ENCODE measurements at regions not wholly inside any gene's neighbourhood (a gene's known extent, or its start where the extent isn't known, plus 50 kb on each side); places are given as distances from the start of the nearest gene placed in this dataset.

DNA sequence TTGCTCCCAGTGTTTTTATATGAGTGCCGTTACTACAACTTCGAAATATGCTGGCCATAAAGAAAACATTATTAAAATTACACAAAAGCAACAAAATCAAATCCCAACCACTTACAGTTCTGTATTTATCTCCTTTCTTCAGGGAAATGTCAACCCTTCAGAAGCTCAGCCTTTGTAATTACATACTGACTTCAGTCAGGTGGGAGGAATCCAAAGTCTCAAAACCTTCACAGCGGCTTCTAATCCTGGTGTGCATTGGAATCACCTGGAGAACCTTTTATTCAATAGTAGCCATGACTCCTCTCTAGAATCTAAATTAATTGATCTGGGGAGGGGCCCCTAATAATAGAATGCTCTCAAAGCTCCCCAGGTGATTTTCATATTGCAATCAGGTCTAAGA, 463.7 kb upstream of the ARHGEF26 start:
- TF ChIP-seq, protein P1, sequence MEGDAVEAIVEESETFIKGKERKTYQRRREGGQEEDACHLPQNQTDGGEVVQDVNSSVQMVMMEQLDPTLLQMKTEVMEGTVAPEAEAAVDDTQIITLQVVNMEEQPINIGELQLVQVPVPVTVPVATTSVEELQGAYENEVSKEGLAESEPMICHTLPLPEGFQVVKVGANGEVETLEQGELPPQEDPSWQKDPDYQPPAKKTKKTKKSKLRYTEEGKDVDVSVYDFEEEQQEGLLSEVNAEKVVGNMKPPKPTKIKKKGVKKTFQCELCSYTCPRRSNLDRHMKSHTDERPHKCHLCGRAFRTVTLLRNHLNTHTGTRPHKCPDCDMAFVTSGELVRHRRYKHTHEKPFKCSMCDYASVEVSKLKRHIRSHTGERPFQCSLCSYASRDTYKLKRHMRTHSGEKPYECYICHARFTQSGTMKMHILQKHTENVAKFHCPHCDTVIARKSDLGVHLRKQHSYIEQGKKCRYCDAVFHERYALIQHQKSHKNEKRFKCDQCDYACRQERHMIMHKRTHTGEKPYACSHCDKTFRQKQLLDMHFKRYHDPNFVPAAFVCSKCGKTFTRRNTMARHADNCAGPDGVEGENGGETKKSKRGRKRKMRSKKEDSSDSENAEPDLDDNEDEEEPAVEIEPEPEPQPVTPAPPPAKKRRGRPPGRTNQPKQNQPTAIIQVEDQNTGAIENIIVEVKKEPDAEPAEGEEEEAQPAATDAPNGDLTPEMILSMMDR (IDR thresholded peaks at IDR 0.05), result no peak
- TF ChIP-seq POLR2A (IDR thresholded peaks at IDR 0.05), result no peak

Data from testis (tissue), 2 donors.